ENCODE measurements at regions not wholly inside any gene's neighbourhood (a gene's known extent, or its start where the extent isn't known, plus 50 kb on each side); places are given as distances from the start of the nearest gene placed in this dataset.

- TF ChIP-seq ZNF529 (tag by site-specific recombination; IDR thresholded peaks at IDR 0.05; ENCODE audit: insufficient replicate concordance) (no peak), ZBTB10 (tag by site-specific recombination; IDR thresholded peaks at IDR 0.05) (no peak), ZNF501 (tag by site-specific recombination; IDR thresholded peaks at IDR 0.05) (no peak), RBAK (tag by site-specific recombination; IDR thresholded peaks at IDR 0.05) (no peak), ZNF48 (tag by site-specific recombination; IDR thresholded peaks at IDR 0.05) (no peak), HOXC10 (CRISPR knock-in tag; IDR thresholded peaks at IDR 0.05) (no peak), PRDM2 (tag by site-specific recombination; IDR thresholded peaks at IDR 0.05; ENCODE audit: borderline replicate concordance) (no peak), ZNF449 (tag by site-specific recombination; IDR thresholded peaks at IDR 0.05) (no peak), ZBTB44 (tag by site-specific recombination; IDR thresholded peaks at IDR 0.05) (no peak), INSM2 (tag by site-specific recombination; IDR thresholded peaks at IDR 0.05) (no peak), ZNF366 (tag by site-specific recombination; conservative IDR thresholded peaks at IDR 0.05) (no peak)
These were observed 122.6 kb upstream of the CHRM3 start (continued) for GRCh38 chr1:239263801-239264200.

GRCh38 chr1:239262538-239262937 is 123.8 kb upstream of the CHRM3 start:
- Histone ChIP-seq H3K9me3 (ENCODE audit: control insufficient read depth, insufficient read depth, low read depth, low read length) (no peaks in the 10 kb centered on the region), H3K4me3 (ENCODE audit: low read depth, low read length) (no peak overlapping the region), H3K27ac (ENCODE audit: extremely low read depth, low read depth, low read length) (no peak overlapping the region), H3K36me3 (ENCODE audit: control insufficient read depth in 2 of 2, insufficient read depth in 1 of 2, low read length in 2 of 2) (no peaks in the 10 kb centered on the region), H3K4me1 (ENCODE audit: control insufficient read depth, insufficient read depth, low read length) (no peaks in the 10 kb centered on the region)
- POLR2A ChIA-PET, result no interaction called here
- TF ChIP-seq ZNF449 (tag by site-specific recombination; IDR thresholded peaks at IDR 0.05) (peak; percentile 87), ZNF792 (tag by site-specific recombination; IDR thresholded peaks at IDR 0.05) (no peak)
- CTCF ChIA-PET, result no interaction called here
